CD4-positive, alpha-beta T cell (primary cell): ENCODE measurements at regions not wholly inside any gene's neighbourhood (a gene's known extent, or its start where the extent isn't known, plus 50 kb on each side); places are given as distances from the start of the nearest gene placed in this dataset.

Experiments
- ATAC-seq: fragments of 200-7000 bp; cut with Tn5 transposase; one replicate; pipeline ENCODE4 v1.10.0; 2022; ENCODE audit warnings: mild to moderate bottlenecking; ENCODE audit not compliant: poor library complexity
- CTCF ChIA-PET: fragments of 350-600 bp; sonication (Branson Sonifier 250); formaldehyde crosslinking; loops from one replicate; lab custom pipeline; 2021; ENCODE audit warnings: antibody characterized with exemption, inconsistent platforms; lab: Charles Lee
- POLR2A ChIA-PET: fragments of 350-600 bp; sonication (Branson Sonifier 250); formaldehyde crosslinking; loops from one replicate; lab custom pipeline; 2021; ENCODE audit warnings: antibody characterized with exemption, inconsistent platforms; lab: Charles Lee
- DNase-seq, 14 experiments: peaks; one replicate each; pipeline ENCODE4 v3.0.0-alpha.2; 2013 to 2020; ENCODE audit warnings: mixed read lengths in 2 of 14
- H3K27ac ChIP-seq, 2 donors: one replicate each; pipeline versions ENCODE4 v1.5.1 to v1.7.0; 2013; ENCODE audit warnings: low read length in 2 of 2, low read depth in 1 of 2, mild to moderate bottlenecking in 1 of 2
- H3K27me3 ChIP-seq, 2 experiments: 1 replicate in 1 of 2; 2 replicates in 1 of 2; pipeline versions ENCODE4 v1.6.1 to v1.7.0; 2013; ENCODE audit warnings: low read length in 2 of 2, control low read depth in 1 of 2, mild to moderate bottlenecking in 1 of 2, moderate library complexity in 1 of 2; ENCODE audit not compliant: insufficient read depth in 2 of 2, control insufficient read depth in 1 of 2
- H3K36me3 ChIP-seq: one replicate; pipeline ENCODE4 v1.6.1; 2013; ENCODE audit warnings: low read length, control low read depth; ENCODE audit not compliant: insufficient read depth
- H3K4me1 ChIP-seq: one replicate; pipeline ENCODE4 v1.6.1; 2013; ENCODE audit warnings: low read length, control low read depth; ENCODE audit not compliant: insufficient read depth
- H3K4me3 ChIP-seq: one replicate; pipeline ENCODE4 v1.5.1; 2013; ENCODE audit warnings: mild to moderate bottlenecking, low read length, moderate library complexity
- H3K9me3 ChIP-seq, 2 experiments: 1 replicate in 1 of 2; 2 replicates in 1 of 2; pipeline versions ENCODE4 v1.6.1 to v1.7.0; 2013; ENCODE audit warnings: low read length in 2 of 2, mild to moderate bottlenecking in 2 of 2, control low read depth in 1 of 2, moderate library complexity in 1 of 2; ENCODE audit not compliant: control insufficient read depth in 1 of 2, insufficient read depth in 1 of 2
- H3K27ac Mint-ChIP-seq: one replicate; pipeline ENCODE4 v1.8.0; 2020; ENCODE audit warnings: mixed read lengths
- H3K27me3 Mint-ChIP-seq: one replicate; pipeline ENCODE4 v1.8.0; 2021; ENCODE audit warnings: mixed read lengths
- H3K36me3 Mint-ChIP-seq: one replicate; pipeline ENCODE4 v1.8.0; 2021; ENCODE audit warnings: low read depth, mixed read lengths
- H3K4me1 Mint-ChIP-seq: one replicate; pipeline ENCODE4 v1.8.0; 2021; ENCODE audit warnings: low read depth, mixed read lengths
- H3K4me3 Mint-ChIP-seq: one replicate; pipeline ENCODE4 v1.8.0; 2020; ENCODE audit warnings: mild to moderate bottlenecking, mixed read lengths
- H3K9me3 Mint-ChIP-seq: one replicate; pipeline ENCODE4 v1.8.0; 2020; ENCODE audit warnings: mixed read lengths
- CTCF ChIP-seq: fragments of 200-600 bp; IDR thresholded peaks from one replicate; pipeline ENCODE4 v1.8.0; 2022; ENCODE audit warnings: antibody characterized with exemption, mild to moderate bottlenecking
- intact Hi-C, 2 experiments: fragments of 100-400 bp; cut with DNase I in 1 of 2; cut with micrococcal nuclease in 1 of 2; formaldehyde crosslinking; loops; one replicate each; pipeline versions ENCODE4 v1.15.1 to v1.9.0; 2023 to 2025; cut with DNase I, micrococcal nuclease

- no peak overlapping the region for H3K27ac ChIP-seq
- POLR2A ChIA-PET = no interaction called here
- H3K36me3 ChIP-seq = no peaks in the 10 kb centered on the region
- H3K9me3 Mint-ChIP-seq = no peaks in the 10 kb centered on the region
- ATAC-seq = no peak
- no peak overlapping the region for H3K4me3 ChIP-seq
- no peaks in the 10 kb centered on the region for H3K27me3 ChIP-seq
- no peak overlapping the region for H3K27ac Mint-ChIP-seq
- no peak for DNase-seq
- no peaks in the 10 kb centered on the region for H3K9me3 ChIP-seq
- no peaks in the 10 kb centered on the region for H3K36me3 Mint-ChIP-seq
- CTCF ChIA-PET = no interaction called here
- TF ChIP-seq CTCF = no peak
- H3K27me3 Mint-ChIP-seq = no peaks in the 10 kb centered on the region
- intact Hi-C loops = no loop called here
- no peaks in the 10 kb centered on the region for H3K4me1 ChIP-seq
- H3K4me3 Mint-ChIP-seq = no peak overlapping the region
- H3K4me1 Mint-ChIP-seq = no peaks in the 10 kb centered on the region
Measured at GRCh38 chr2:57782587-57782986, 264.0 kb upstream of the VRK2 start.

- Mint-ChIP-seq H3K4me3 (no peak overlapping the region), H3K36me3 (no peaks in the 10 kb centered on the region), H3K27me3 (no peaks in the 10 kb centered on the region), H3K4me1 (no peaks in the 10 kb centered on the region), H3K27ac (no peak overlapping the region), H3K9me3 (peaks cover 5% of the 10 kb centered on the region)
- DNase-seq (no peak), ATAC-seq (no peak)
- Histone ChIP-seq H3K36me3 (no peaks in the 10 kb centered on the region), H3K4me1 (no peaks in the 10 kb centered on the region), H3K27ac (no peak overlapping the region), H3K4me3 (no peak overlapping the region), H3K9me3 (peaks cover 0 to 6% of the 10 kb centered on the region in 2 experiments), H3K27me3 (no peaks in the 10 kb centered on the region)
- intact Hi-C loops = no loop called here
- CTCF ChIA-PET = no interaction called here
- POLR2A ChIA-PET = no interaction called here
- no peak for TF ChIP-seq CTCF
Measured at GRCh38 chr2:57793310-57793709, 253.3 kb upstream of the VRK2 start.

GRCh38 chr2:57796527-57796926, 250.1 kb upstream of the VRK2 start:
- ATAC-seq (no peak), DNase-seq (no peak)
- H3K36me3 ChIP-seq = no peaks in the 10 kb centered on the region
- Mint-ChIP-seq H3K4me3 (no peak overlapping the region), H3K27me3 (no peaks in the 10 kb centered on the region), H3K9me3 (peaks cover 10% of the 10 kb centered on the region), H3K27ac (no peak overlapping the region), H3K4me1 (no peaks in the 10 kb centered on the region), H3K36me3 (no peaks in the 10 kb centered on the region)
- H3K9me3 ChIP-seq = peaks cover 5 to 6% of the 10 kb centered on the region in 2 experiments
- no peaks in the 10 kb centered on the region for H3K4me1 ChIP-seq
- ChIA-PET POLR2A (interaction anchor here (0.6 kb wide), 1 partner anchor 394 kb away, joined by 3 read pairs; no protein-coding TSS in a partner anchor), CTCF (no interaction called here)
- H3K27ac ChIP-seq = no peak overlapping the region
- no peak for TF ChIP-seq CTCF
- no peak overlapping the region for H3K4me3 ChIP-seq
- no peaks in the 10 kb centered on the region for H3K27me3 ChIP-seq
- intact Hi-C loops = no loop called here
